ENCODE measurements at regions not wholly inside any gene's neighbourhood (a gene's known extent, or its start where the extent isn't known, plus 50 kb on each side); places are given as distances from the start of the nearest gene placed in this dataset.

DNA sequence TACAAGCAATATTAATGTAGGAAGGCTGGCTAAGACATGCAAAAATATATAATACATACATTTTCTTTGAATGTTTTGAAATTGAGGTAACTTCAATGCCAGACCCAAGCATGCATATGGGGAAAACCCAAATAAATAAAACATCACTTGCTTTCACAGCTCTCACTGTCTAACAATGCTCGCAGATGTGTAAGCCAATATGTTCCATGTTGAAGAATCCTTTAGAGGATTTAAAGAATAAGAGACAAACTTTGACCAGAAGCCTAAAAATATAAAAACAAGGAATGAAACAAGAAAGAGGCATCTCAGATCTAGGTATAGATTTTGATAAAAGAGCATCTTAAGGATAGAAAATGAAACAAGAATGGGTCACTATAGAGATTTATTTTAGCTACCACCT lies 354.2 kb downstream of the CDH10 start:
- DNase-seq (no peak), FAIRE-seq (no peak)
- Histone ChIP-seq H3K27ac (ENCODE audit: low read depth in 2 of 2, low read length in 2 of 2) (no peak overlapping the region), H3K27me3 (ENCODE audit: control insufficient read depth, insufficient read depth, low read length) (no peaks in the 10 kb centered on the region), H3K4me1 (ENCODE audit: control insufficient read depth in 2 of 3, insufficient read depth in 2 of 3, low read depth in 1 of 3, low read length in 3 of 3) (no peaks in the 10 kb centered on the region), H3K9me3 (ENCODE audit: control insufficient read depth in 2 of 3, insufficient read depth in 1 of 3, low read length in 3 of 3) (no peaks in the 10 kb centered on the region), H3K4me3 (ENCODE audit: low read length in 3 of 3) (no peak overlapping the region), H3K36me3 (ENCODE audit: control insufficient read depth in 2 of 3, insufficient read depth in 3 of 3, low read length in 3 of 3) (no peaks in the 10 kb centered on the region), H3K9ac (ENCODE audit: low read length in 3 of 3) (no peak overlapping the region)
- TF ChIP-seq, protein P1, sequence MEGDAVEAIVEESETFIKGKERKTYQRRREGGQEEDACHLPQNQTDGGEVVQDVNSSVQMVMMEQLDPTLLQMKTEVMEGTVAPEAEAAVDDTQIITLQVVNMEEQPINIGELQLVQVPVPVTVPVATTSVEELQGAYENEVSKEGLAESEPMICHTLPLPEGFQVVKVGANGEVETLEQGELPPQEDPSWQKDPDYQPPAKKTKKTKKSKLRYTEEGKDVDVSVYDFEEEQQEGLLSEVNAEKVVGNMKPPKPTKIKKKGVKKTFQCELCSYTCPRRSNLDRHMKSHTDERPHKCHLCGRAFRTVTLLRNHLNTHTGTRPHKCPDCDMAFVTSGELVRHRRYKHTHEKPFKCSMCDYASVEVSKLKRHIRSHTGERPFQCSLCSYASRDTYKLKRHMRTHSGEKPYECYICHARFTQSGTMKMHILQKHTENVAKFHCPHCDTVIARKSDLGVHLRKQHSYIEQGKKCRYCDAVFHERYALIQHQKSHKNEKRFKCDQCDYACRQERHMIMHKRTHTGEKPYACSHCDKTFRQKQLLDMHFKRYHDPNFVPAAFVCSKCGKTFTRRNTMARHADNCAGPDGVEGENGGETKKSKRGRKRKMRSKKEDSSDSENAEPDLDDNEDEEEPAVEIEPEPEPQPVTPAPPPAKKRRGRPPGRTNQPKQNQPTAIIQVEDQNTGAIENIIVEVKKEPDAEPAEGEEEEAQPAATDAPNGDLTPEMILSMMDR (IDR thresholded peaks at IDR 0.05; ENCODE audit: borderline replicate concordance, extremely low read depth, insufficient read depth) = no peak
- intact Hi-C loops (cut with DNase I) = no loop called here

DNA sequence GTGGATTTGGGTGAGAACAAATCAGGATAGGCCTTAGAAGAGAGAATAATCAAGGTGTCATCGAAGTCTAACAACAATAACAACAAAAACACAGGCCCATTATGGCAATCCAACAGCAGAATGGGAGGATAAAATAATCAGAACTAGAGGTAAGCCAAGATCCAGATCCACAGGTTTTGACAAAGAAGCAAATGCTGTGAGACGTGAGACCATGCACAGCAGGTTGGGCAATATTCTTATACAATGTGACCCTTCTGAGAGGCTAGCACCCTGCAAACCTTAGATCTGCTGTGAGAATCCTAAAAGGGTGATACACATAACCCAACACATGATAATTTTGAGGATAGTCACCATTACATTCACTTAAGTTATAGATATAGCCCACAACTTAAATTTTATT lies 352.9 kb downstream of the CDH10 start:
- Histone ChIP-seq H3K27ac (ENCODE audit: low read depth in 2 of 2, low read length in 2 of 2) (no peak overlapping the region), H3K4me1 (ENCODE audit: control insufficient read depth in 2 of 3, insufficient read depth in 2 of 3, low read depth in 1 of 3, low read length in 3 of 3) (no peaks in the 10 kb centered on the region), H3K9me3 (ENCODE audit: control insufficient read depth in 2 of 3, insufficient read depth in 1 of 3, low read length in 3 of 3) (no peaks in the 10 kb centered on the region), H3K36me3 (ENCODE audit: control insufficient read depth in 2 of 3, insufficient read depth in 3 of 3, low read length in 3 of 3) (no peaks in the 10 kb centered on the region), H3K9ac (ENCODE audit: low read length in 3 of 3) (no peak overlapping the region), H3K27me3 (ENCODE audit: control insufficient read depth, insufficient read depth, low read length) (no peaks in the 10 kb centered on the region), H3K4me3 (ENCODE audit: low read length in 3 of 3) (no peak overlapping the region)
- intact Hi-C loops (cut with DNase I) = no loop called here
- FAIRE-seq = no peak
- no peak for DNase-seq
- TF ChIP-seq, protein P1 (IDR thresholded peaks at IDR 0.05; ENCODE audit: borderline replicate concordance, extremely low read depth, insufficient read depth) = no peak

DNA sequence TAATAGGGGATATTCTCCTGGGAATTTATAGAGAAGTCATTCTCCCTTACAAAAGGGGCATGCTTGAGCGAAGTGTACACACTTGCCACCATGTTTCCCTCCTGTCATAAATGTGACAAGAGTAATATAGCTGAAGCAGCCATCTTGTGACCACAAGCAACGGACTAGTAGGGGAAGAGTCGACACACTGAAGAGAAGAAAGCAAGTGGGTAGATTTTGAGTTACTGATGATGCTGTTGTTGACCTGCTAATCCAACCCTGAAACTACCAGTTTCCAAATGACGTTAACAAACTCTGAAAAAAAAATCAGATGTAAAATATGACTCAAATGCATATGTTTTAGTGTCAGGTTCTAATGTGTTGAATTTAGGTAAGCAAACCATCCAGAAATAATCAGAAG lies 350.4 kb downstream of the CDH10 start:
- TF ChIP-seq, protein P1 (IDR thresholded peaks at IDR 0.05; ENCODE audit: borderline replicate concordance, extremely low read depth, insufficient read depth) = no peak
- no peak for DNase-seq
- H3K9ac ChIP-seq (ENCODE audit: low read length in 3 of 3) = no peak overlapping the region
- H3K9me3 ChIP-seq (ENCODE audit: control insufficient read depth in 2 of 3, insufficient read depth in 1 of 3, low read length in 3 of 3) = no peaks in the 10 kb centered on the region
- no peaks in the 10 kb centered on the region for H3K4me1 ChIP-seq (ENCODE audit: control insufficient read depth in 2 of 3, insufficient read depth in 2 of 3, low read depth in 1 of 3, low read length in 3 of 3)
- FAIRE-seq = no peak
- H3K36me3 ChIP-seq (ENCODE audit: control insufficient read depth in 2 of 3, insufficient read depth in 3 of 3, low read length in 3 of 3) = no peaks in the 10 kb centered on the region
- intact Hi-C loops (cut with DNase I) = no loop called here
- H3K4me3 ChIP-seq (ENCODE audit: low read length in 3 of 3) = no peak overlapping the region
- H3K27me3 ChIP-seq (ENCODE audit: control insufficient read depth, insufficient read depth, low read length) = no peaks in the 10 kb centered on the region
- no peak overlapping the region for H3K27ac ChIP-seq (ENCODE audit: low read depth in 2 of 2, low read length in 2 of 2)

DNA sequence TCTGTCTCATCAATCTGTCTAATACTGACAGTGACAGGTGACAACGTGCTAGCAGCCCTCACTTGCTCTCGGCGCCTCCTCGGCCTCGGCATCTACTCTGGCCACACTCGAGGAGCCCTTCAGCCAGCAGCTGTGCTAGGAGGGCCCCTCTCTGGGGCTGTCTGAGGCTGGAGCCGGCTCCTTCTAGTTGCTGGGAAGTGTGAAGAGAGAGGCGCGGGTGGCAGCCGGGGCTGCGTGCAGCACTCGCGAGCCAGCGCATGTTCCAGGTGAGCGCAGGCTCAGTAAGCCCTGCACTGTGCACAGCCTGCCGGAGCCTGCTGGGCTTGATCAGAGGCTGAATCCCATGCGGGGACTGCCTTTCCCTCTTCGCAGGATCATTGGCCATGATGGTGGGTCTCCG lies 330.7 kb downstream of the CDH10 start:
- no peak overlapping the region for H3K9ac ChIP-seq (ENCODE audit: low read length in 3 of 3)
- FAIRE-seq (no peak), DNase-seq (peak in 1 of 5 donors; percentile 45)
- H3K4me1 ChIP-seq (ENCODE audit: control insufficient read depth in 2 of 3, insufficient read depth in 2 of 3, low read depth in 1 of 3, low read length in 3 of 3) = no peaks in the 10 kb centered on the region
- intact Hi-C loops (cut with DNase I) = no loop called here
- no peak overlapping the region for H3K4me3 ChIP-seq (ENCODE audit: low read length in 3 of 3)
- H3K36me3 ChIP-seq (ENCODE audit: control insufficient read depth in 2 of 3, insufficient read depth in 3 of 3, low read length in 3 of 3) = no peaks in the 10 kb centered on the region
- TF ChIP-seq, protein P1 (IDR thresholded peaks at IDR 0.05; ENCODE audit: borderline replicate concordance, extremely low read depth, insufficient read depth) = no peak
- no peaks in the 10 kb centered on the region for H3K9me3 ChIP-seq (ENCODE audit: control insufficient read depth in 2 of 3, insufficient read depth in 1 of 3, low read length in 3 of 3)
- no peaks in the 10 kb centered on the region for H3K27me3 ChIP-seq (ENCODE audit: control insufficient read depth, insufficient read depth, low read length)
- no peak overlapping the region for H3K27ac ChIP-seq (ENCODE audit: low read depth in 2 of 2, low read length in 2 of 2)
